ENCODE measurements at regions not wholly inside any gene's neighbourhood (a gene's known extent, or its start where the extent isn't known, plus 50 kb on each side); places are given as distances from the start of the nearest gene placed in this dataset.
"Not testable (repeated sequence)": the region's sequence is repeated elsewhere in the genome, so short reads cannot be mapped to it uniquely, and the experiment has no call there.

DNA sequence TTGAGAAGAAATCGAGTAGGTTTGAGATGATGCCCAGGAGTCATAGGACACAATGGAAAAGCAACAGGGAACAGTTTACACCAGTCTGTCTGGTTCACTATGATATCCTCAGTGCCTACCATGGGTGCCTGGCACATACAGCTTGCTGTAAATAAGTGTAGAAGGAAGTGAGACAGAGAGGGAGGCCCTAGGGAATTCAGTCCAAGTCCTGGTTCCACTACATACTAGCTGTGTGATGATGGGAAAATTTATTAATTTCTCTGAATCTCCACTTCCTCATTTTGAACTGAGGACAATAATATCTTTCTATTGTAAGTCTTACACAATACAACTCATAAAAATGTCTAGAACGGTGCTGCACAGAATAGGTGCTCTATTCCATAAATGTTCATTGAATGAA lies 53.3 kb upstream of the LYRM9 start:
- POLR2A ChIA-PET = interaction anchor here (0.7 kb wide), 1 partner anchor 940 kb away, joined by 3 read pairs; no protein-coding TSS in a partner anchor
- TF ChIP-seq EZH2phosphoT487 (IDR thresholded peaks at IDR 0.05; ENCODE audit: borderline replicate concordance, low read depth, low read length) = no peak
- TF ChIP-seq, protein P1, sequence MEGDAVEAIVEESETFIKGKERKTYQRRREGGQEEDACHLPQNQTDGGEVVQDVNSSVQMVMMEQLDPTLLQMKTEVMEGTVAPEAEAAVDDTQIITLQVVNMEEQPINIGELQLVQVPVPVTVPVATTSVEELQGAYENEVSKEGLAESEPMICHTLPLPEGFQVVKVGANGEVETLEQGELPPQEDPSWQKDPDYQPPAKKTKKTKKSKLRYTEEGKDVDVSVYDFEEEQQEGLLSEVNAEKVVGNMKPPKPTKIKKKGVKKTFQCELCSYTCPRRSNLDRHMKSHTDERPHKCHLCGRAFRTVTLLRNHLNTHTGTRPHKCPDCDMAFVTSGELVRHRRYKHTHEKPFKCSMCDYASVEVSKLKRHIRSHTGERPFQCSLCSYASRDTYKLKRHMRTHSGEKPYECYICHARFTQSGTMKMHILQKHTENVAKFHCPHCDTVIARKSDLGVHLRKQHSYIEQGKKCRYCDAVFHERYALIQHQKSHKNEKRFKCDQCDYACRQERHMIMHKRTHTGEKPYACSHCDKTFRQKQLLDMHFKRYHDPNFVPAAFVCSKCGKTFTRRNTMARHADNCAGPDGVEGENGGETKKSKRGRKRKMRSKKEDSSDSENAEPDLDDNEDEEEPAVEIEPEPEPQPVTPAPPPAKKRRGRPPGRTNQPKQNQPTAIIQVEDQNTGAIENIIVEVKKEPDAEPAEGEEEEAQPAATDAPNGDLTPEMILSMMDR (conservative IDR thresholded peaks at IDR 0.05; ENCODE audit: low read length) = no peak
- H3K79me2 ChIP-seq (ENCODE audit: insufficient read depth, low read depth, low read length) = no peaks in the 10 kb centered on the region
- H3K4me3 ChIP-seq (ENCODE audit: low read depth, low read length, poor library complexity, severe bottlenecking) = no peak overlapping the region
- CTCF ChIA-PET (ENCODE audit: unreplicated experiment) = no interaction called here
- DNase-seq (ENCODE audit: low spot score) = no peak
- H3K4me1 ChIP-seq (ENCODE audit: insufficient read depth, low read length, poor library complexity, severe bottlenecking) = no peaks in the 10 kb centered on the region
- H3K36me3 ChIP-seq (ENCODE audit: insufficient read depth, low read length) = no peaks in the 10 kb centered on the region
- no peak overlapping the region for H3K27ac ChIP-seq (ENCODE audit: low read depth, low read length, poor library complexity, severe bottlenecking)
- BruUV-seq (replicated peaks) = no TSS peak
- H4K20me1 ChIP-seq (ENCODE audit: insufficient read depth, low read length) = no peaks in the 10 kb centered on the region
- intact Hi-C loops (cut with micrococcal nuclease; ENCODE audit: unreplicated experiment) = no loop called here
- H3K9me2 ChIP-seq (ENCODE audit: insufficient read depth, low read length) = no peaks in the 10 kb centered on the region
- H2AFZ ChIP-seq (ENCODE audit: low read length) = no peak overlapping the region
- H3K4me2 ChIP-seq (ENCODE audit: low read length) = no peak overlapping the region
- H3K9me3 ChIP-seq (ENCODE audit: low read length) = no peaks in the 10 kb centered on the region

DNA sequence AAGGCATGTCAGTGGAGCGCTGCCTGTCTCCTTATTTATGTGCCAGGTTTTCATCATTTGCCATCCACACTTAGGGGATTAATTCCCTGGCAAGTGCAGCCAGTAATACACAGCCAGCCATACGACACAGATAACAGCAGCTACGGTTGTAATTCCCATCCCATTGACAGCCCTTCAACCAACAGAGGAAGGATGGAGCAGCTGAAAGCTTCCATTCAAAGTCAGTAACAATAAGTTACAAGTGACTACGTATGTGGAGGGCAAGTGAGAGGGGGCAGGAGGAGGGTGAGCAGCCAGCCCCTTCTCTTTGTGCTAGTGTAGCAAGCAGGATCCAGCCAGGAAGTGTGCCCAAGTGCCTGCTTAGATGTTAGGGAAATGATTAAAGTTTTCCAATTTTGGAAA lies 53.8 kb upstream of the LYRM9 start:
- DNase-seq (ENCODE audit: low spot score) = no peak
- no peaks in the 10 kb centered on the region for H3K9me3 ChIP-seq (ENCODE audit: low read length)
- H4K20me1 ChIP-seq (ENCODE audit: insufficient read depth, low read length) = no peaks in the 10 kb centered on the region
- ChIA-PET POLR2A (no interaction called here), CTCF (ENCODE audit: unreplicated experiment) (no interaction called here)
- no peak overlapping the region for H3K27ac ChIP-seq (ENCODE audit: low read depth, low read length, poor library complexity, severe bottlenecking)
- no peak overlapping the region for H3K4me2 ChIP-seq (ENCODE audit: low read length)
- no peaks in the 10 kb centered on the region for H3K79me2 ChIP-seq (ENCODE audit: insufficient read depth, low read depth, low read length)
- no peaks in the 10 kb centered on the region for H3K9me2 ChIP-seq (ENCODE audit: insufficient read depth, low read length)
- TF ChIP-seq, protein P1 (conservative IDR thresholded peaks at IDR 0.05; ENCODE audit: low read length) = no peak
- no peak for TF ChIP-seq EZH2phosphoT487 (IDR thresholded peaks at IDR 0.05; ENCODE audit: borderline replicate concordance, low read depth, low read length)
- H2AFZ ChIP-seq (ENCODE audit: low read length) = no peak overlapping the region
- intact Hi-C loops (cut with micrococcal nuclease; ENCODE audit: unreplicated experiment) = no loop called here
- BruUV-seq (replicated peaks) = no TSS peak
- no peak overlapping the region for H3K4me3 ChIP-seq (ENCODE audit: low read depth, low read length, poor library complexity, severe bottlenecking)
- H3K4me1 ChIP-seq (ENCODE audit: insufficient read depth, low read length, poor library complexity, severe bottlenecking) = no peaks in the 10 kb centered on the region
- no peaks in the 10 kb centered on the region for H3K36me3 ChIP-seq (ENCODE audit: insufficient read depth, low read length)

DNA sequence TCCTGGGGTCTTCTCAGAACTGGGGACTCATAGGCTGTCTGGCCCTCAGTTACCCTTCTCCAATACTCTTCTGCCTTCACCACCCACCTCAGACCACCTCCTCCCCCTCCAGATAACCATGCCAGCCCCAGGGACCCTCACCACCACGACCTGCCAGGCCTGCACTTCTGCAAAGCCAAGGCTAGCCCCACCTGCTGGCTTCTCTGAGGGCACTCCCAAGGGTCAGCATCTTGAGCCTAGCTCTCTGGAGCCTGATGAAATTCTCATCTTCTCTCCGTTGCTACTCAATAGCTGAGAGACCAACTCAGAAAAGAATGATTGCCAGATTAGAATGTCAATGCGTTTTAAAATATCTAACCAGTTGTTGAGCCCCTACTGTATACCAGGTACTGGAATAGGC lies 56.1 kb upstream of the LYRM9 start:
- H4K20me1 ChIP-seq (ENCODE audit: insufficient read depth, low read length) = no peaks in the 10 kb centered on the region
- H2AFZ ChIP-seq (ENCODE audit: low read length) = no peak overlapping the region
- no peak overlapping the region for H3K4me3 ChIP-seq (ENCODE audit: low read depth, low read length, poor library complexity, severe bottlenecking)
- POLR2A ChIA-PET = interaction anchor here (0.7 kb wide), 1 partner anchor 657 kb away, joined by 4 read pairs; no protein-coding TSS in a partner anchor
- H3K27ac ChIP-seq (ENCODE audit: low read depth, low read length, poor library complexity, severe bottlenecking) = no peak overlapping the region
- H3K79me2 ChIP-seq (ENCODE audit: insufficient read depth, low read depth, low read length) = no peaks in the 10 kb centered on the region
- H3K9me2 ChIP-seq (ENCODE audit: insufficient read depth, low read length) = no peaks in the 10 kb centered on the region
- no peak for TF ChIP-seq EZH2phosphoT487 (IDR thresholded peaks at IDR 0.05; ENCODE audit: borderline replicate concordance, low read depth, low read length)
- TF ChIP-seq, protein P1 (conservative IDR thresholded peaks at IDR 0.05; ENCODE audit: low read length) = no peak
- no peaks in the 10 kb centered on the region for H3K36me3 ChIP-seq (ENCODE audit: insufficient read depth, low read length)
- no peaks in the 10 kb centered on the region for H3K4me1 ChIP-seq (ENCODE audit: insufficient read depth, low read length, poor library complexity, severe bottlenecking)
- intact Hi-C loops (cut with micrococcal nuclease; ENCODE audit: unreplicated experiment) = no loop called here
- no peaks in the 10 kb centered on the region for H3K9me3 ChIP-seq (ENCODE audit: low read length)
- DNase-seq (ENCODE audit: low spot score) = no peak
- BruUV-seq (replicated peaks) = no TSS peak
- no peak overlapping the region for H3K4me2 ChIP-seq (ENCODE audit: low read length)
- CTCF ChIA-PET (ENCODE audit: unreplicated experiment) = no interaction called here

DNA sequence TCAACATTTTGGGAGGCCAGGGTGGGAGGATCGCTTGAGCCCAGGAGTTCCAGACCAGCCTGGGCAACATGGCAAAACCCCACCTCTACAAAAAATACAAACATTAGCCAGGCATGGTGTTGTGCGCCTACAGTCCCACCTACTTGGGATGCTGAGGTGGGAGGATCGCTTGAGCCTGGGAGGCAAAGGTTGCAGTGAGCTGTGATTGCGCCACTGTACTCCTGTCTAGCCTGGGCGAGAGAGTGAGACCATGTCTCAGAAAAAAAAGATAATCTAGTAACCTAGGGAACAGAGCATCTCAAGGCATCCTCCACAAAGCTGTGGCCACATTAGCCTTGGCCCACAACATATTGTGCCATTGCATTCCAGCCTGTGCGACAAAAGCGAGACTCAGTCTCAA lies 57.1 kb upstream of the LYRM9 start:
- BruUV-seq (replicated peaks); intact Hi-C loops (cut with micrococcal nuclease; ENCODE audit: unreplicated experiment); H3K4me3 ChIP-seq (ENCODE audit: low read depth, low read length, poor library complexity, severe bottlenecking); H3K79me2 ChIP-seq (ENCODE audit: insufficient read depth, low read depth, low read length); H4K20me1 ChIP-seq (ENCODE audit: insufficient read depth, low read length); H3K36me3 ChIP-seq (ENCODE audit: insufficient read depth, low read length); H3K4me1 ChIP-seq (ENCODE audit: insufficient read depth, low read length, poor library complexity, severe bottlenecking); H3K9me2 ChIP-seq (ENCODE audit: insufficient read depth, low read length); H3K4me2 ChIP-seq (ENCODE audit: low read length); H2AFZ ChIP-seq (ENCODE audit: low read length); CTCF ChIA-PET (ENCODE audit: unreplicated experiment); DNase-seq (ENCODE audit: low spot score); POLR2A ChIA-PET; H3K9me3 ChIP-seq (ENCODE audit: low read length); H3K27ac ChIP-seq (ENCODE audit: low read depth, low read length, poor library complexity, severe bottlenecking): not testable (repeated sequence)

Measured in OCI-LY7 (cell line).